ENCODE measurements at regions not wholly inside any gene's neighbourhood (a gene's known extent, or its start where the extent isn't known, plus 50 kb on each side); places are given as distances from the start of the nearest gene placed in this dataset.

DNA sequence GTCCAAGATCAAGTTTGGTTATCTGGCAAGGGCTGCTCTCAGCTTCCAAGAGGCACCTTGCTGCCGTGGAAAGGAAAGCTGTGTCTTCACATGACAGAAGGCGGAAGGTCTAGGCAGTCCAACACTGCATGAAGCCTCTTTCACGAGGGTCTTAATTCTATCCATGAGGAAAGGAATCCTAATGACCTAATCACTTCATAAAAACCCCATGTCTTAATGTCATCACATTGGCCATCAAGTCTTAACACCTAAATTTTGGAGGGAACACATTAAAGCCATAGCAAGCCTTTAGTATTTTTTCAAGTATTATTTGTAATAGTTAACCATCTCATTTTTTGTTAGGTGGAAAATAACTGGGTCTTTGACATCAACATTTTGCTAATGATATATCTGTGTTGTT, 858.3 kb downstream of the FLRT2 start:
- no peaks in the 10 kb centered on the region for H4K20me1 ChIP-seq (ENCODE audit: insufficient read depth, low read length)
- TF ChIP-seq ZNF775 (CRISPR knock-in tag; IDR thresholded peaks at IDR 0.05; ENCODE audit: borderline replicate concordance), result no peak
- TF ChIP-seq ATF7 (IDR thresholded peaks at IDR 0.05), result peak; percentile 96
- no peak for TF ChIP-seq ATF7 (CRISPR knock-in tag; IDR thresholded peaks at IDR 0.05)
- TF ChIP-seq, protein P1, sequence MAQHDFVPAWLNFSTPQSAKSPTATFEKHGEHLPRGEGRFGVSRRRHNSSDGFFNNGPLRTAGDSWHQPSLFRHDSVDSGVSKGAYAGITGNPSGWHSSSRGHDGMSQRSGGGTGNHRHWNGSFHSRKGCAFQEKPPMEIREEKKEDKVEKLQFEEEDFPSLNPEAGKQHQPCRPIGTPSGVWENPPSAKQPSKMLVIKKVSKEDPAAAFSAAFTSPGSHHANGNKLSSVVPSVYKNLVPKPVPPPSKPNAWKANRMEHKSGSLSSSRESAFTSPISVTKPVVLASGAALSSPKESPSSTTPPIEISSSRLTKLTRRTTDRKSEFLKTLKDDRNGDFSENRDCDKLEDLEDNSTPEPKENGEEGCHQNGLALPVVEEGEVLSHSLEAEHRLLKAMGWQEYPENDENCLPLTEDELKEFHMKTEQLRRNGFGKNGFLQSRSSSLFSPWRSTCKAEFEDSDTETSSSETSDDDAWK (CRISPR knock-in tag; IDR thresholded peaks at IDR 0.05), result no peak
- peak; percentile 78 for TF ChIP-seq CREB1 (IDR thresholded peaks at IDR 0.05)
- TF ChIP-seq CREB1 (CRISPR knock-in tag; IDR thresholded peaks at IDR 0.05), result no peak
- TF ChIP-seq NFKBIZ (CRISPR knock-in tag; IDR thresholded peaks at IDR 0.05), result no peak
- TF ChIP-seq ETV6 (CRISPR knock-in tag; conservative IDR thresholded peaks at IDR 0.05), result no peak
- in situ Hi-C loops (cut with HindIII; ENCODE audit: extremely low pct_ligation_motif_present, low pct_unique_long_range_greater_than_20kb) (no loop called here), intact Hi-C loops (cut with micrococcal nuclease; ENCODE audit: unreplicated experiment) (no loop called here)
- no peak overlapping the region for H3K4me2 ChIP-seq (ENCODE audit: low read depth, low read length)
- no peaks in the 10 kb centered on the region for H3K4me1 ChIP-seq (ENCODE audit: insufficient read depth, low read length)
- WGBS (ENCODE audit: low lambda C conversion rate), result 13% methylated on average over 3 of the region's 3 CpGs
- no peaks in the 10 kb centered on the region for H3K27me3 ChIP-seq (ENCODE audit: control insufficient read depth in 1 of 2, insufficient read depth in 2 of 2, low read length in 2 of 2)
- BruUV-seq (replicated peaks), result no TSS peak
- no peak overlapping the region for H3K4me3 ChIP-seq (replicated peaks in 1 of 3; ENCODE audit: insufficient read depth in 1 of 3, low read depth in 2 of 3, low read length in 3 of 3)
- H3K9ac ChIP-seq (ENCODE audit: insufficient read depth, low read depth, low read length), result no peak overlapping the region
- no peaks in the 10 kb centered on the region for H3K36me3 ChIP-seq (replicated peaks in 1 of 2; ENCODE audit: control insufficient read depth in 1 of 2, insufficient read depth in 2 of 2, low read length in 2 of 2)
- no peaks in the 10 kb centered on the region for H3K79me2 ChIP-seq (ENCODE audit: insufficient read depth, low read length)
- no peak for DNase-seq (ENCODE audit: low spot score)
- H3K27ac ChIP-seq (ENCODE audit: extremely low read length, insufficient read depth, low read length), result no peak overlapping the region
- ChIA-PET CTCF (ENCODE audit: low intra/inter-chr PET ratio, low total read pairs) (no interaction called here), POLR2A (no interaction called here)
- peaks cover 15% of the 10 kb centered on the region for H3K9me3 ChIP-seq (ENCODE audit: low read length)
- FAIRE-seq, result no peak
- no peak for ATAC-seq
- no peak overlapping the region for H2AFZ ChIP-seq (ENCODE audit: low read length)

DNA sequence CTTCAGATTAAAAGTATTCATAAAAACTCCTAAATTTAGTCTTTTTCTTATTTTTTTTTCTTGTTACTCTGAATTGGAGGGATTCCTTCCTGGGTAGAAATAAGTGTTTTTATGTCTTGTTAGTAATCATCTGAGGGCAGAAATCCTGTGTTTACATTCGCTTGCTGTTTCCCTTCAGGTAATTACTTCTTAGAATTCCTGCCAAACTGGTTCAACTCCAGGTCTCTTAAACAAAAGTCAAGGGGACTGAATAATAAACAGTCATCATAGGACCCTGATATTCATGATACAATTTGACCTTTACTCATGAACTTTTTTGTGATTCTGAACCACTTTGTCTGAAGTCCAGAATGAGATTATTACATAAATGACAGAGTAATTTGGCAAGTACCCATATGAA, 843.9 kb downstream of the FLRT2 start:
- Histone ChIP-seq H3K4me2 (ENCODE audit: low read depth, low read length) (no peak overlapping the region), H3K9me3 (ENCODE audit: low read length) (peaks cover 58% of the 10 kb centered on the region), H3K36me3 (replicated peaks in 1 of 2; ENCODE audit: control insufficient read depth in 1 of 2, insufficient read depth in 2 of 2, low read length in 2 of 2) (no peaks in the 10 kb centered on the region), H3K4me3 (replicated peaks in 1 of 3; ENCODE audit: insufficient read depth in 1 of 3, low read depth in 2 of 3, low read length in 3 of 3) (no peak overlapping the region), H3K9ac (ENCODE audit: insufficient read depth, low read depth, low read length) (no peak overlapping the region), H4K20me1 (ENCODE audit: insufficient read depth, low read length) (no peaks in the 10 kb centered on the region), H3K4me1 (ENCODE audit: insufficient read depth, low read length) (no peaks in the 10 kb centered on the region), H3K27ac (ENCODE audit: extremely low read length, insufficient read depth, low read length) (no peak overlapping the region), H3K79me2 (ENCODE audit: insufficient read depth, low read length) (no peaks in the 10 kb centered on the region), H3K27me3 (ENCODE audit: control insufficient read depth in 1 of 2, insufficient read depth in 2 of 2, low read length in 2 of 2) (no peaks in the 10 kb centered on the region), H2AFZ (ENCODE audit: low read length) (no peak overlapping the region)
- intact Hi-C loops (cut with micrococcal nuclease; ENCODE audit: unreplicated experiment), result no loop called here
- no peak for DNase-seq (ENCODE audit: low spot score)
- ATAC-seq, result no peak
- POLR2A ChIA-PET, result no interaction called here
- WGBS (ENCODE audit: low lambda C conversion rate), result 0% methylated on average over 1 of the region's 1 CpG
- in situ Hi-C loops (cut with HindIII; ENCODE audit: extremely low pct_ligation_motif_present, low pct_unique_long_range_greater_than_20kb), result no loop called here
- CTCF ChIA-PET (ENCODE audit: low intra/inter-chr PET ratio, low total read pairs), result no interaction called here
- no peak for FAIRE-seq
- no TSS peak for BruUV-seq (replicated peaks)
- TF ChIP-seq, protein P2, sequence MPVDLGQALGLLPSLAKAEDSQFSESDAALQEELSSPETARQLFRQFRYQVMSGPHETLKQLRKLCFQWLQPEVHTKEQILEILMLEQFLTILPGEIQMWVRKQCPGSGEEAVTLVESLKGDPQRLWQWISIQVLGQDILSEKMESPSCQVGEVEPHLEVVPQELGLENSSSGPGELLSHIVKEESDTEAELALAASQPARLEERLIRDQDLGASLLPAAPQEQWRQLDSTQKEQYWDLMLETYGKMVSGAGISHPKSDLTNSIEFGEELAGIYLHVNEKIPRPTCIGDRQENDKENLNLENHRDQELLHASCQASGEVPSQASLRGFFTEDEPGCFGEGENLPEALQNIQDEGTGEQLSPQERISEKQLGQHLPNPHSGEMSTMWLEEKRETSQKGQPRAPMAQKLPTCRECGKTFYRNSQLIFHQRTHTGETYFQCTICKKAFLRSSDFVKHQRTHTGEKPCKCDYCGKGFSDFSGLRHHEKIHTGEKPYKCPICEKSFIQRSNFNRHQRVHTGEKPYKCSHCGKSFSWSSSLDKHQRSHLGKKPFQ (CRISPR knock-in tag; IDR thresholded peaks at IDR 0.05; ENCODE audit: insufficient replicate concordance), result no peak
- TF ChIP-seq ZNF549 (CRISPR knock-in tag; IDR thresholded peaks at IDR 0.05) (no peak), PHF5A (CRISPR knock-in tag; IDR thresholded peaks at IDR 0.05; ENCODE audit: low read depth, unreplicated experiment) (no peak), TEAD2 (CRISPR knock-in tag; IDR thresholded peaks at IDR 0.05) (no peak), ZNF354B (CRISPR knock-in tag; IDR thresholded peaks at IDR 0.05) (no peak), ARHGAP35 (CRISPR knock-in tag; IDR thresholded peaks at IDR 0.05; ENCODE audit: borderline replicate concordance) (no peak)
- TF ChIP-seq, protein P3, sequence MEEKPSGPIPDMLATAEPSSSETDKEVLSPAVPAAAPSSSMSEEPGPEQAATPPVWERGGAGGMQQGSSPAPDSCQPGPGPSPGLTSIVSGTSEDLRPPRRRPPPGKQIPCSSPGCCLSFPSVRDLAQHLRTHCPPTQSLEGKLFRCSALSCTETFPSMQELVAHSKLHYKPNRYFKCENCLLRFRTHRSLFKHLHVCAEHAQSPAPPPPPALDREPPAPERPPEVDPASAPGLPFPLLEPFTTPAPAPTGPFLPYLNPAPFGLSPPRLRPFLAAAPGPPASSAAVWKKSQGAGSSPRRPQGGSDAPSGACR (CRISPR knock-in tag; IDR thresholded peaks at IDR 0.05), result no peak
- TF ChIP-seq, protein P4, sequence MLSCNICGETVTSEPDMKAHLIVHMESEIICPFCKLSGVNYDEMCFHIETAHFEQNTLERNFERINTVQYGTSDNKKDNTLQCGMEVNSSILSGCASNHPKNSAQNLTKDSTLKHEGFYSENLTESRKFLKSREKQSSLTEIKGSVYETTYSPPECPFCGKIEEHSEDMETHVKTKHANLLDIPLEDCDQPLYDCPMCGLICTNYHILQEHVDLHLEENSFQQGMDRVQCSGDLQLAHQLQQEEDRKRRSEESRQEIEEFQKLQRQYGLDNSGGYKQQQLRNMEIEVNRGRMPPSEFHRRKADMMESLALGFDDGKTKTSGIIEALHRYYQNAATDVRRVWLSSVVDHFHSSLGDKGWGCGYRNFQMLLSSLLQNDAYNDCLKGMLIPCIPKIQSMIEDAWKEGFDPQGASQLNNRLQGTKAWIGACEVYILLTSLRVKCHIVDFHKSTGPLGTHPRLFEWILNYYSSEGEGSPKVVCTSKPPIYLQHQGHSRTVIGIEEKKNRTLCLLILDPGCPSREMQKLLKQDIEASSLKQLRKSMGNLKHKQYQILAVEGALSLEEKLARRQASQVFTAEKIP (CRISPR knock-in tag; IDR thresholded peaks at IDR 0.05; ENCODE audit: borderline replicate concordance), result no peak
